GM12878 (cell line): ENCODE measurements at regions not wholly inside any gene's neighbourhood (a gene's known extent, or its start where the extent isn't known, plus 50 kb on each side); places are given as distances from the start of the nearest gene placed in this dataset.

Source experiments
- ATAC-seq: fragments of 200-7000 bp; cut with Tn5 transposase; 3 replicates; pipeline ENCODE4 v1.9.1; 2020; ENCODE audit warnings: mild to moderate bottlenecking, moderate library complexity
- BruUV-seq: library from RNA; stranded (reverse); fragments of 400-500 nt; replicated peaks from 2 replicates; lab custom pipeline; 2021; lab: Mats Ljungman, UMichigan
- CTCF ChIA-PET: fragments of 300-600 bp; sonication (Branson Sonifier 250); formaldehyde crosslinking; extraction: SDS; loops from one replicate; lab custom pipeline; 2021; ENCODE audit warnings: inconsistent platforms; lab: Yijun Ruan, JAX
- POLR2A ChIA-PET: fragments of 350-600 bp; formaldehyde crosslinking; extraction: SDS; loops from one replicate; lab custom pipeline; 2021; ENCODE audit warnings: inconsistent platforms; lab: Charles Lee
- RAD21 ChIA-PET: fragments of 300-600 bp; sonication (Branson Sonifier 250); formaldehyde crosslinking; loops from one replicate; lab custom pipeline; 2023; ENCODE audit warnings: antibody characterized with exemption; ENCODE audit not compliant: unreplicated experiment; lab: Charles Lee
- SMC1A ChIA-PET: fragments of 300-600 bp; sonication (Branson Sonifier 250); formaldehyde crosslinking; loops from one replicate; lab custom pipeline; 2023; ENCODE audit not compliant: unreplicated experiment, uncharacterized antibody; lab: Charles Lee
- DNase-seq: peaks from one replicate; pipeline ENCODE4 v3.0.0-alpha.2; 2011; ENCODE audit warnings: low read depth, low spot score
- FAIRE-seq: peaks from 3 replicates; lab custom pipeline; 2011; peaks lifted over from hg19 to GRCh38; lab: Jason Lieb, UNC
- H2AFZ ChIP-seq: 2 replicates; pipeline ENCODE4 v1.6.0; 2011; ENCODE audit warnings: low read depth, low read length, control low read depth; ENCODE audit not compliant: control insufficient read depth
- H3K27ac ChIP-seq: 2 replicates; pipeline ENCODE4 v1.5.1; 2011; ENCODE audit warnings: control low read depth; ENCODE audit not compliant: control insufficient read depth, insufficient read depth
- H3K27me3 ChIP-seq, 2 experiments: replicated peaks in 1 of 2; 2 replicates each; pipeline versions ENCODE4 v1.6.0 to v1.6.1; 2011; ENCODE audit warnings: low read length in 1 of 2; ENCODE audit not compliant: control insufficient read depth in 2 of 2, insufficient read depth in 2 of 2
- H3K36me3 ChIP-seq, 2 experiments: 2 replicates each; pipeline ENCODE4 v1.5.1; 2011; ENCODE audit warnings: low read length in 1 of 2; ENCODE audit not compliant: control insufficient read depth in 2 of 2, insufficient read depth in 2 of 2
- H3K4me1 ChIP-seq: 2 replicates; pipeline ENCODE4 v1.6.1; 2011; ENCODE audit warnings: mild to moderate bottlenecking, low read length, moderate library complexity, mixed read lengths; ENCODE audit not compliant: control insufficient read depth, insufficient read depth
- H3K4me2 ChIP-seq: 2 replicates; pipeline ENCODE4 v1.6.0; 2011; ENCODE audit warnings: control low read depth; ENCODE audit not compliant: control insufficient read depth, insufficient read depth
- H3K4me3 ChIP-seq: fragments of 200-600 bp; sonication (generic); 2 replicates; pipeline ENCODE4 v1.5.1; 2016
- H3K79me2 ChIP-seq: 2 replicates; pipeline ENCODE4 v1.6.0; 2011; ENCODE audit warnings: low read length; ENCODE audit not compliant: control insufficient read depth, insufficient read depth
- H3K9ac ChIP-seq: 2 replicates; pipeline ENCODE4 v1.8.0; 2011; ENCODE audit warnings: low read length, control low read depth, mixed read lengths; ENCODE audit not compliant: control insufficient read depth, insufficient read depth
- H3K9me3 ChIP-seq: replicated peaks from 3 replicates; pipeline ENCODE4 v1.5.1; 2011; ENCODE audit warnings: mild to moderate bottlenecking, low read length; ENCODE audit not compliant: control insufficient read depth, insufficient read depth
- H4K20me1 ChIP-seq: 2 replicates; pipeline ENCODE4 v1.6.0; 2011; ENCODE audit not compliant: control insufficient read depth, insufficient read depth
- BHLHE40 ChIP-seq, 2 experiments: fragments of 450-650 bp in 1 of 2; IDR thresholded peaks; 2 replicates each; pipeline ENCODE4 v1.6.1; 2011 to 2017; ENCODE audit warnings: low read depth in 2 of 2, borderline replicate concordance in 1 of 2, improper control_type of control experiment in 1 of 2, low read length in 1 of 2, mild to moderate bottlenecking in 1 of 2
- CBX5 ChIP-seq: sonication (generic); IDR thresholded peaks from 2 replicates; pipeline ENCODE4 v1.6.1; 2016; ENCODE audit warnings: low read depth, moderate library complexity, mild to moderate bottlenecking, inconsistent platforms
- DPF2 ChIP-seq: fragments of 450-650 bp; IDR thresholded peaks from 2 replicates; pipeline ENCODE4 v1.6.1; 2017; ENCODE audit warnings: mild to moderate bottlenecking
- GABPA ChIP-seq: IDR thresholded peaks from 2 replicates; pipeline ENCODE4 v1.6.1; 2014; ENCODE audit warnings: antibody characterized with exemption, low read depth, mild to moderate bottlenecking, inconsistent platforms
- GATAD2B ChIP-seq: fragments of 450-650 bp; conservative IDR thresholded peaks from 2 replicates; pipeline ENCODE4 v1.6.1; 2017; ENCODE audit warnings: low read depth, mild to moderate bottlenecking, moderate library complexity
- POLR2AphosphoS2 ChIP-seq: IDR thresholded peaks from 2 replicates; pipeline ENCODE4 v1.6.1; 2011; ENCODE audit warnings: low read depth, mild to moderate bottlenecking, low read length, improper control_type of control experiment, moderate library complexity
- RAD51 ChIP-seq: fragments of 450-650 bp; IDR thresholded peaks from 2 replicates; pipeline ENCODE4 v1.6.1; 2016; ENCODE audit warnings: moderate library complexity, mild to moderate bottlenecking, inconsistent platforms
- ZZZ3 ChIP-seq: IDR thresholded peaks from 2 replicates; pipeline ENCODE4 v1.6.1; 2011; ENCODE audit warnings: low read depth; ENCODE audit not compliant: control insufficient read depth, insufficient read length
- WGBS: methylation state at CpG from one replicate; pipeline ENCODE4 v1.1.6; 2016; ENCODE audit warnings: low lambda C conversion rate; ENCODE audit not compliant: insufficient replicate concordance, insufficient coverage; ENCODE audit errors: missing lambda C conversion rate; 5-methylcytosine and 5-hydroxymethylcytosine counted together
- in situ Hi-C: fragments of 300-500 bp; cut with MboI; formaldehyde crosslinking; loops from 9 replicates; pipeline ENCODE4 v1.14.3; 2018; ENCODE audit warnings: mixed read lengths
- intact Hi-C: fragments of 100-400 bp; cut with micrococcal nuclease; formaldehyde crosslinking; loops from one replicate; pipeline ENCODE4 v1.14.2; 2022; ENCODE audit not compliant: unreplicated experiment
- TF ChIP-seq, protein P1 (sequence below): fragments of 450-650 bp; formaldehyde crosslinking; IDR thresholded peaks from 2 replicates; pipeline ENCODE4 v1.4.0; 2020; ENCODE audit warnings: mild to moderate bottlenecking, moderate library complexity

DNA sequence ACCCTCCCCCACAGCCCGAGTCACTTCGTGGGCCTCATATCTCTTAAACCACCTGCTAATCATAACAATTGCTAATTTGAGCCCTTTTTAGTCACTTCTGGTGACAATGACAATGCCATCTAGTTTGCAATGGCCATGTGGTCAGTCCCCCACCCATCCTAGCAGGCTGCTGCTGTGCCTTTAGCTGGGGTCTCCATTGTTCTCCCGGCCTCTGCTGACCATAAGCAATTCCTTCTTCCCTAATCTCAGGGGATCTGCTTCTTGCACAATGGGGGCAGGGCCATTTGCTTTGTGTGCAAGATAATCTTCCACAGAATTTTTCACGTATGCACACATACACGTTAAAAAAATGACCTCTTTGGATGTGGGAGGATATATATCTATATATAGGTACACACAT lies 406.1 kb upstream of the ONECUT1 start:
- SMC1A ChIA-PET, result no interaction called here
- no TSS peak for BruUV-seq

More for the DNA sequence above, 406.1 kb upstream of the ONECUT1 start:
- H2AFZ ChIP-seq, result no peak overlapping the region
- H3K4me1 ChIP-seq, result no peaks in the 10 kb centered on the region
- FAIRE-seq, result no peak
- H3K4me3 ChIP-seq, result no peak overlapping the region
- no peaks in the 10 kb centered on the region for H3K79me2 ChIP-seq
- ATAC-seq, result no peak
- H4K20me1 ChIP-seq, result no peaks in the 10 kb centered on the region
- POLR2A ChIA-PET, result no interaction called here
- TF ChIP-seq BHLHE40 (IDR thresholded peaks at IDR 0.05; ENCODE audit: borderline replicate concordance in 1 of 2, low read depth in 2 of 2, low read length in 1 of 2), result no peak
- TF ChIP-seq GABPA, result no peak
- TF ChIP-seq POLR2AphosphoS2, result no peak
- TF ChIP-seq RAD51, result no peak
- TF ChIP-seq CBX5, result no peak
- TF ChIP-seq, protein P1, sequence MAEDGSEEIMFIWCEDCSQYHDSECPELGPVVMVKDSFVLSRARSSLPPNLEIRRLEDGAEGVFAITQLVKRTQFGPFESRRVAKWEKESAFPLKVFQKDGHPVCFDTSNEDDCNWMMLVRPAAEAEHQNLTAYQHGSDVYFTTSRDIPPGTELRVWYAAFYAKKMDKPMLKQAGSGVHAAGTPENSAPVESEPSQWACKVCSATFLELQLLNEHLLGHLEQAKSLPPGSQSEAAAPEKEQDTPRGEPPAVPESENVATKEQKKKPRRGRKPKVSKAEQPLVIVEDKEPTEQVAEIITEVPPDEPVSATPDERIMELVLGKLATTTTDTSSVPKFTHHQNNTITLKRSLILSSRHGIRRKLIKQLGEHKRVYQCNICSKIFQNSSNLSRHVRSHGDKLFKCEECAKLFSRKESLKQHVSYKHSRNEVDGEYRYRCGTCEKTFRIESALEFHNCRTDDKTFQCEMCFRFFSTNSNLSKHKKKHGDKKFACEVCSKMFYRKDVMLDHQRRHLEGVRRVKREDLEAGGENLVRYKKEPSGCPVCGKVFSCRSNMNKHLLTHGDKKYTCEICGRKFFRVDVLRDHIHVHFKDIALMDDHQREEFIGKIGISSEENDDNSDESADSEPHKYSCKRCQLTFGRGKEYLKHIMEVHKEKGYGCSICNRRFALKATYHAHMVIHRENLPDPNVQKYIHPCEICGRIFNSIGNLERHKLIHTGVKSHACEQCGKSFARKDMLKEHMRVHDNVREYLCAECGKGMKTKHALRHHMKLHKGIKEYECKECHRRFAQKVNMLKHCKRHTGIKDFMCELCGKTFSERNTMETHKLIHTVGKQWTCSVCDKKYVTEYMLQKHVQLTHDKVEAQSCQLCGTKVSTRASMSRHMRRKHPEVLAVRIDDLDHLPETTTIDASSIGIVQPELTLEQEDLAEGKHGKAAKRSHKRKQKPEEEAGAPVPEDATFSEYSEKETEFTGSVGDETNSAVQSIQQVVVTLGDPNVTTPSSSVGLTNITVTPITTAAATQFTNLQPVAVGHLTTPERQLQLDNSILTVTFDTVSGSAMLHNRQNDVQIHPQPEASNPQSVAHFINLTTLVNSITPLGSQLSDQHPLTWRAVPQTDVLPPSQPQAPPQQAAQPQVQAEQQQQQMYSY (CRISPR knock-in tag), result no peak
- TF ChIP-seq ZZZ3, result no peak
- TF ChIP-seq GATAD2B, result no peak
- TF ChIP-seq DPF2, result no peak
- H3K36me3 ChIP-seq, result no peaks in the 10 kb centered on the region
- no peak overlapping the region for H3K4me2 ChIP-seq
- no peaks in the 10 kb centered on the region for H3K27me3 ChIP-seq
- WGBS, result 26% methylated on average over 5 of the region's 5 CpGs
- no peak overlapping the region for H3K9ac ChIP-seq
- in situ Hi-C loops, result loop anchor here (5.0 kb wide), 1 partner anchor 419 kb away; no protein-coding TSS in a partner anchor
- RAD21 ChIA-PET, result no interaction called here
- DNase-seq, result no peak
- H3K9me3 ChIP-seq, result no peaks in the 10 kb centered on the region; the same call in 2 of the 3 replicates
- intact Hi-C loops, result loop anchor here (2.0 kb wide), 1 partner anchor 415 kb away; no protein-coding TSS in a partner anchor
- no peak overlapping the region for H3K27ac ChIP-seq
- CTCF ChIA-PET, result interaction anchor here (0.8 to 1.0 kb wide), 2 partner anchors 206 to 416 kb away, joined by 3 to 4 read pairs; no protein-coding TSS in a partner anchor
